Astrocyte (in vitro differentiated cells and primary cell): ENCODE measurements at regions not wholly inside any gene's neighbourhood (a gene's known extent, or its start where the extent isn't known, plus 50 kb on each side); places are given as distances from the start of the nearest gene placed in this dataset.

Source experiments
- DNase-seq: peaks from one replicate; pipeline ENCODE4 v3.0.0-alpha.2; 2010; ENCODE audit warnings: low read depth
- FAIRE-seq: peaks from 2 replicates; lab custom pipeline; 2011; peaks lifted over from hg19 to GRCh38; lab: Jason Lieb, UNC
- H2AFZ ChIP-seq: 2 replicates; pipeline ENCODE4 v1.6.0; 2012; ENCODE audit warnings: low read depth, low read length, inconsistent platforms
- H3K27ac ChIP-seq: 2 replicates; pipeline ENCODE4 v1.5.1; 2011; ENCODE audit warnings: low read depth, low read length, inconsistent platforms
- H3K27me3 ChIP-seq: 2 replicates; pipeline ENCODE4 v1.6.0; 2011; ENCODE audit warnings: low read length, inconsistent platforms; ENCODE audit not compliant: insufficient read depth
- H3K36me3 ChIP-seq: 2 replicates; pipeline ENCODE4 v1.5.1; 2011; ENCODE audit warnings: low read length, inconsistent platforms; ENCODE audit not compliant: insufficient read depth
- H3K4me1 ChIP-seq: 2 replicates; pipeline ENCODE4 v1.5.1; 2011; ENCODE audit warnings: low read length, inconsistent platforms; ENCODE audit not compliant: insufficient read depth
- H3K4me2 ChIP-seq: 2 replicates; pipeline ENCODE4 v1.6.0; 2012; ENCODE audit warnings: low read length, inconsistent platforms
- H3K4me3 ChIP-seq: 2 replicates; pipeline ENCODE4 v1.5.1; 2011; ENCODE audit warnings: low read depth, mild to moderate bottlenecking, low read length, inconsistent platforms; ENCODE audit not compliant: insufficient read depth
- H3K79me2 ChIP-seq: 2 replicates; pipeline ENCODE4 v1.6.0; 2012; ENCODE audit warnings: mild to moderate bottlenecking, low read length, inconsistent platforms; ENCODE audit not compliant: insufficient read depth
- H3K9ac ChIP-seq: 2 replicates; pipeline ENCODE4 v1.6.0; 2012; ENCODE audit warnings: mild to moderate bottlenecking, low read length, inconsistent platforms
- H3K9me3 ChIP-seq: 2 replicates; pipeline ENCODE4 v1.5.1; 2012; ENCODE audit warnings: low read depth, mild to moderate bottlenecking, low read length, inconsistent platforms; ENCODE audit not compliant: insufficient read depth
- H4K20me1 ChIP-seq: 2 replicates; pipeline ENCODE4 v1.6.0; 2012; ENCODE audit warnings: low read length, inconsistent platforms; ENCODE audit not compliant: insufficient read depth
- H3K27ac Mint-ChIP-seq: one replicate; pipeline ENCODE4 v1.8.0; 2021; ENCODE audit warnings: mild to moderate bottlenecking, mixed read lengths; ENCODE audit not compliant: unreplicated experiment
- H3K27me3 Mint-ChIP-seq: one replicate; pipeline ENCODE4 v1.8.0; 2021; ENCODE audit warnings: low read depth, mixed read lengths; ENCODE audit not compliant: unreplicated experiment
- H3K36me3 Mint-ChIP-seq: one replicate; pipeline ENCODE4 v1.8.0; 2021; ENCODE audit warnings: low read depth, mixed read lengths; ENCODE audit not compliant: unreplicated experiment
- H3K4me1 Mint-ChIP-seq: one replicate; pipeline ENCODE4 v1.8.0; 2021; ENCODE audit warnings: low read depth, mixed read lengths; ENCODE audit not compliant: unreplicated experiment
- H3K4me3 Mint-ChIP-seq: one replicate; pipeline ENCODE4 v1.8.0; 2021; ENCODE audit warnings: mild to moderate bottlenecking, moderate library complexity, mixed read lengths; ENCODE audit not compliant: unreplicated experiment
- H3K9me3 Mint-ChIP-seq: one replicate; pipeline ENCODE4 v1.8.0; 2021; ENCODE audit warnings: mild to moderate bottlenecking, mixed read lengths; ENCODE audit not compliant: unreplicated experiment
- CTCF ChIP-seq: IDR thresholded peaks from 2 replicates; pipeline ENCODE4 v1.5.1; 2011; ENCODE audit warnings: low read depth, mild to moderate bottlenecking, inconsistent platforms, low read length, moderate library complexity; ENCODE audit not compliant: insufficient read depth
- EZH2 ChIP-seq: IDR thresholded peaks from 2 replicates; pipeline ENCODE4 v1.6.1; 2012; ENCODE audit warnings: mild to moderate bottlenecking, low read length, inconsistent platforms; ENCODE audit not compliant: insufficient read depth

- H3K4me1 Mint-ChIP-seq: peaks cover 51% of the 10 kb centered on the region
- Histone ChIP-seq H3K9ac (peak overlapping the region; percentile 50), H3K36me3 (no peaks in the 10 kb centered on the region), H2AFZ (no peak overlapping the region), H3K79me2 (no peaks in the 10 kb centered on the region), H3K9me3 (no peaks in the 10 kb centered on the region), H3K4me3 (no peak overlapping the region), H3K4me2 (peak overlapping the region; percentile 46), H3K4me1 (peaks cover 35% of the 10 kb centered on the region), H4K20me1 (no peaks in the 10 kb centered on the region), H3K27me3 (peaks cover 2% of the 10 kb centered on the region), H3K27ac (peak overlapping the region; percentile 65)
- H3K27ac Mint-ChIP-seq: peak overlapping the region; percentile 95
- FAIRE-seq (peak; percentile 91), DNase-seq (peak; percentile 99)
- H3K9me3 Mint-ChIP-seq: peaks cover 3% of the 10 kb centered on the region
- no peaks in the 10 kb centered on the region for H3K27me3 Mint-ChIP-seq
- TF ChIP-seq EZH2 (no peak), CTCF (no peak)
- H3K36me3 Mint-ChIP-seq: no peaks in the 10 kb centered on the region
- no peak overlapping the region for H3K4me3 Mint-ChIP-seq
Observed at GRCh38 chr2:215793747-215794595, 219.4 kb downstream of the MREG start.

DNA sequence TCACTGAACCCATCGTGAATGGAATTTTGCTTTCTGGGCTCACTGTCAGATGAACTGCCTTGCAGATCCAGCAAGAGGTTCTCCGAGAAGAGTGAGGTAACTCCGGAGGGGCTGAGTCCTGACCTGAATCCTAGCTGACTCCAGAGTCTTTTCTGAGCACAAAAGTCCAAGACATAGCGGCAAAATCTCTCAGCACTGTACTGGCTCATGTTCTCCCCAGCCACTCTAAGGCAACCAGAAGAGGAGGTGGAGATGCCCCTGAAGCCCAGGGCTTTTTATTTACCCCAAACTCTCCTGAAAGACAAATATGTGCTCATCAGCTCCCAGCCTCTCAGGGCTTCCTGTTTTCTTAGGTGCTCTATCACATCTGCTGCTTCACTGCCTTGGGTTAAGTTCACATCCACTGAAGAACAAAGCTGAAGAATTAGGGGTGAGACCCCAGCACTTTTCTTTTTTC, 221.8 kb downstream of the MREG start:
- no peaks in the 10 kb centered on the region for H3K9me3 ChIP-seq
- Mint-ChIP-seq H3K9me3 (peaks cover 3% of the 10 kb centered on the region), H3K27ac (no peak overlapping the region), H3K4me3 (no peak overlapping the region), H3K4me1 (peaks cover 46% of the 10 kb centered on the region), H3K36me3 (no peaks in the 10 kb centered on the region), H3K27me3 (no peaks in the 10 kb centered on the region)
- H3K4me1 ChIP-seq: peaks cover 35% of the 10 kb centered on the region
- no peak overlapping the region for H2AFZ ChIP-seq
- no peaks in the 10 kb centered on the region for H3K79me2 ChIP-seq
- no peak overlapping the region for H3K4me3 ChIP-seq
- H3K4me2 ChIP-seq: no peak overlapping the region
- DNase-seq (no peak), FAIRE-seq (peak; percentile 17)
- H3K36me3 ChIP-seq: no peaks in the 10 kb centered on the region
- no peak overlapping the region for H3K27ac ChIP-seq
- TF ChIP-seq CTCF (no peak), EZH2 (no peak)
- peaks cover 2% of the 10 kb centered on the region for H3K27me3 ChIP-seq
- H4K20me1 ChIP-seq: no peaks in the 10 kb centered on the region
- H3K9ac ChIP-seq: no peak overlapping the region
